Spinal cord (tissue), 9 donors: ENCODE measurements at regions not wholly inside any gene's neighbourhood (a gene's known extent, or its start where the extent isn't known, plus 50 kb on each side); places are given as distances from the start of the nearest gene placed in this dataset.
"Not testable (repeated sequence)": the region's sequence is repeated elsewhere in the genome, so short reads cannot be mapped to it uniquely, and the experiment has no call there.

ENCODE experiments used
- DNase-seq, 6 donors: peaks; one replicate each; pipeline versions ENCODE4 v3.0.0 to v3.0.0-alpha.2; 2013 to 2015; ENCODE audit warnings: low spot score in 6 of 6, low read depth in 4 of 6
- H3K27ac ChIP-seq: one replicate; pipeline ENCODE4 v1.5.1; 2013; ENCODE audit warnings: low read depth, low read length, control low read depth
- H3K27me3 ChIP-seq: one replicate; pipeline ENCODE4 v1.6.1; 2013; ENCODE audit warnings: low read length; ENCODE audit not compliant: control insufficient read depth, insufficient read depth
- H3K36me3 ChIP-seq: one replicate; pipeline ENCODE4 v1.6.1; 2013; ENCODE audit warnings: low read length; ENCODE audit not compliant: control insufficient read depth, insufficient read depth
- H3K4me1 ChIP-seq: one replicate; pipeline ENCODE4 v1.6.1; 2013; ENCODE audit warnings: low read length; ENCODE audit not compliant: control insufficient read depth, insufficient read depth
- H3K4me3 ChIP-seq: one replicate; pipeline ENCODE4 v1.5.1; 2013; ENCODE audit warnings: low read depth, low read length, control low read depth
- H3K9me3 ChIP-seq: one replicate; pipeline ENCODE4 v1.6.1; 2013; ENCODE audit warnings: low read length; ENCODE audit not compliant: control insufficient read depth, insufficient read depth
- WGBS: methylation state at CpG from one replicate; pipeline ENCODE4 v1.1.5; 2013; ENCODE audit warnings: missing lambda C conversion rate; ENCODE audit not compliant: insufficient coverage; 5-methylcytosine and 5-hydroxymethylcytosine counted together
- donor health status: healthy.

DNA sequence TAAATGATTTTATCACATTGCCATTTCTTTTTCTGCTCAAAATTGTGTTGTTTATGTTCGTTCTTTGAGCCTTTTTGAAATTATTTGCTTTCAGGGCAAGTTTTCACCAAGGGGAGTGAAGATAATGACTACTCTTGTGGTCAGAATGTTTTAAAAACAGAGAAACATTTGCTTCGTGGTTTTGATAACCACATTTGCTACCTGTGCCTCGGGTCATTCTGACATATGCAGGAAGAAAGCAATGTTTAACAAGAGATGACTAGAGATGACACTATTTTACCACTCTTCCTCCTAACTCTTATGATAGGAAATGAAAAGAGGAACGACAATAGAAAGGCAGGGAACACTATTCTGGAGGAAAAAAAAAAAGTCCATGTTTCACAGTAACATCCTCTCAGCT lies 1496.5 kb upstream of the GOT2 start:
- H3K36me3 ChIP-seq = no peaks in the 10 kb centered on the region
- no peaks in the 10 kb centered on the region for H3K4me1 ChIP-seq
- H3K9me3 ChIP-seq = no peaks in the 10 kb centered on the region
- H3K27me3 ChIP-seq = no peaks in the 10 kb centered on the region
- DNase-seq = no peak
- no CpG with 5 or more reads among the region's 4 CpGs for WGBS
- H3K27ac ChIP-seq = no peak overlapping the region
- H3K4me3 ChIP-seq = no peak overlapping the region

DNA sequence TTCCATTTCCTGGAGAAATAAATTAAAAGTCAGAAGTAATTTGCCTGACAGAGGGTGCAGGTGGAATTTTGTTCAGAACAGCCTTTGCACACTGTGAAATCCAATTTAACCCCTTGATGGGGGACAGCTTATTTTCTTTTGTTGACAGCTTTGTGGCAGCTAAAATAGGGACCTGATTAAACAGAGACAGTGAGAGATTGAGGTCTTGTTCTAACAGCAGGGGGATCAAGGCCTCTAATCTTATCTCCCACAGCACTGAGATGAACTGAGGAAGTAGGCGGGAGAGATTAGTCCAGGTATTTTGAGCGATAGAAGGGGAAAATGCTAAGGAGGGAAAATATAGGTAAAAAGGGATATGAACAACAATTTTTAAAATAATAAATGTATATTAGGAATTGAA lies 1491.4 kb upstream of the GOT2 start:
- DNase-seq = no peak
- H3K36me3 ChIP-seq = no peaks in the 10 kb centered on the region
- H3K4me3 ChIP-seq = no peak overlapping the region
- H3K4me1 ChIP-seq = no peaks in the 10 kb centered on the region
- no peak overlapping the region for H3K27ac ChIP-seq
- no peaks in the 10 kb centered on the region for H3K27me3 ChIP-seq
- WGBS = no CpG with 5 or more reads among the region's 2 CpGs
- H3K9me3 ChIP-seq = peaks cover under 1% of the 10 kb centered on the region

DNA sequence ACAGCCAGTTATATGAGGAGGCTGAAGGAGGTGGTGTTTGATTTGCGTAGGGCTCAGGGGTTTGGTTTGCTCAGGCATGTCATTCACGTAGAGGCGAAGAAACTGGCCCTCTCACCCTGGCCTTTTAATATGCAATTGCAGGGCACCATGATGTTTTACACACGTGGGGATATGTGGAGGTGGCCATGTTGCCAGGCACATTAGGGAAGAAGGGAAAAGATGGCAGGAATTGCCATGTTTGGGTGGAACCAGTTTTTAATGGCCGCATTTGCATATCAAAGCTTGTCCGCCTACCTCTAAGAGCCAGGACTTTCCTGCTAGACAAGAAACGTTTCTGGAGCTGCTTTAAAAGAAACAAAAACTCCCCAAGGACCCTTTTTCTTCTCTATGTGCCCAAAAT lies 1483.7 kb upstream of the GOT2 start:
- Histone ChIP-seq H3K27me3 (no peaks in the 10 kb centered on the region), H3K4me1 (no peaks in the 10 kb centered on the region), H3K36me3 (no peaks in the 10 kb centered on the region), H3K27ac (no peak overlapping the region), H3K4me3 (no peak overlapping the region), H3K9me3 (peaks cover 2% of the 10 kb centered on the region)
- 68% methylated on average over 6 of the region's 7 CpGs for WGBS
- no peak for DNase-seq

DNA sequence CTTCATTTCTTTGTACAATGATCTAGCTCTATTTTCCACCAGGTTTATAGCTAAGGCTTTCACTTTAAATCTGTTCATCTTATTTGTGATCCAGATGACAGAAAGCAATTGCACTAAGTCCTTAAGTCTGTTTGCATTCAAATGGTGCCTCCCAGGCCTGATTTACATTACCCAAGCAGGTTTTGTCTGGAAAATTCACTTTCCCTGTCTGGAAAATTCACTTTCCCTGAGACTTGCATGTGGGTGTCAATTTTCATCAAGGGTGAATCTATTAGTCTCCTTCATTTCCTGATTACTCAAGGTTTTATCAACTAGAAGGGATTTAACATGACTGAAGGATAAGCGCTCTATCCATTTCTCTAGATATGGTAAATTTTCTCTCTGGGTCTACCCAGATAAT lies 1480.2 kb upstream of the GOT2 start:
- no CpG with 5 or more reads among the region's 1 CpG for WGBS
- Histone ChIP-seq H3K9me3 (no peaks in the 10 kb centered on the region), H3K27ac (no peak overlapping the region), H3K36me3 (no peaks in the 10 kb centered on the region), H3K27me3 (no peaks in the 10 kb centered on the region), H3K4me3 (no peak overlapping the region), H3K4me1 (no peaks in the 10 kb centered on the region)
- DNase-seq = peak in 1 of 6 donors; percentile 17

DNA sequence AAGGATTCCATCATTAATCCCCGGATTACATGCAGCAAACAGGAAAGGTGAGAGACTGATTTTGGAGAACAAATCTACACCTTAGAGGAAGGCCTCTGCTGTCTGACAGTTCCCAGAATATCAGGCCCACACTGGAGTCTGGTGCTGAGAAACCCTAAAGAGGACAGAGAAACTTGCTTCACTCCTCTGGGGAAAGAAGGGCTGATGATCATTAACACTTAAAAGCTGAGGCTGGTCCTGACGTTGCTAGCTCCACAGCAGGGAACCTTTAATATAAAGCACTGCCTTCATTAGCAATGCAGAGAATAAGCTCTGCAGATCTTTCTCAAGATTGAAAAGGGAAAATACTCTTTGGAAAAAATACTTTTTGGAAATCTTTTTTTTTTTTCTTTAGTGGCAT lies 1472.4 kb upstream of the GOT2 start:
- no CpG with 5 or more reads among the region's 2 CpGs for WGBS
- DNase-seq = peak in 2 of 6 donors; percentile 17 to 65

DNA sequence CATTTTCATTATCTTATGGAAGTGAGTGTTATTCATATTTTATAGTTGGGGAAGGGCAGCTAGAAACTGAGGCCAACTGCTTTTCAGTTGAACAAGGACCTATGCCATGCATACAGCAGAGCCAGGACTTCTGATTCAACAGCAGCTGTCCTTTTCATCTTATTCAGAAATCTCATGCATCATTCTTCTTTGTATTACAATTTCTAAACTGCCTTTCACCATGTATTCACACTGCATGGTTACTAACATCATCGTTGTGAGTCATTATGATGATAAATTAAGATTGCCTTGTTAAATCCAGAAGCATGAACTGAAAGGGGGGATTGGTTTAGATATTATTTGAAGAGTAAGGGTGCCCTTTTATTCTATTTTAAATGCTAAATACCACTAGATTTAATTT lies 1470.1 kb upstream of the GOT2 start:
- Histone ChIP-seq H3K36me3 (no peaks in the 10 kb centered on the region), H3K4me3 (no peak overlapping the region), H3K4me1 (no peaks in the 10 kb centered on the region), H3K27me3 (no peaks in the 10 kb centered on the region), H3K9me3 (no peaks in the 10 kb centered on the region), H3K27ac (no peak overlapping the region)
- DNase-seq = peak in 2 of 6 donors; percentile 20 to 25
- WGBS = no CpG with 5 or more reads among the region's 1 CpG

More for the DNA sequence above, 1472.4 kb upstream of the GOT2 start:
- Histone ChIP-seq H3K4me1 (no peaks in the 10 kb centered on the region), H3K9me3 (no peaks in the 10 kb centered on the region), H3K36me3 (no peaks in the 10 kb centered on the region), H3K4me3 (no peak overlapping the region), H3K27ac (no peak overlapping the region), H3K27me3 (no peaks in the 10 kb centered on the region)

DNA sequence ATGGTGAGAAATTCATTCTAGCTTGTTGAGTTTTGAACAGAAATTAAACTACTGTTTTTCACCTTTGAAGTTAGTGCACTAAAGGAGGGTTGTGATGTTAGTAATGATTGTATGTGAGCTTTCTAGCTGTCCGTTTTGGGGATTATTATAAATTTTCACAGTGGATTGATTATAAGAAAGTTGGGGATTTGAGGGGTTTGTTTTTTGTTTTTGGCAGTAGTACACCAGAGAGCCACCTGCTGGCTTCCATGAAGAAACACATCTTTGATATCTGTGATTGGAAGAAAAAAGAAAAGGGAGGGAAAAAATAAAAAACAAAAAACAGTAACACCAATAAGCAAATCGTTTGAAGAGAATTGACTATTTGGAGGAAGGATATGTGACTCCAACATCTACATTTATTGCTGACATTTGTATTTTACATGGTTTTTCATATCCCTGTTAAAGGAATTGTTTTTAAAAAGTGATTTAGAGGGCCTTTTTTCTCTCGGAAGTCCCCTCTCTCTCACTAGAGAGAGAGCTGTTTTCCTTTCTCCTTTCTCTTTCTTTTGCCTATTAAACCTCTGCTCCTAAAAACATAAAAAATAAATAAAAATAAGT lies 1469.5 kb upstream of the GOT2 start:
- H3K36me3 ChIP-seq = no peaks in the 10 kb centered on the region
- no peaks in the 10 kb centered on the region for H3K9me3 ChIP-seq
- no peak overlapping the region for H3K27ac ChIP-seq
- 33% methylated on average over 1 of the region's 3 CpGs for WGBS
- peak in 4 of 6 donors; percentile 17 to 81 (median 38) for DNase-seq
- H3K4me3 ChIP-seq = no peak overlapping the region
- no peaks in the 10 kb centered on the region for H3K4me1 ChIP-seq
- no peaks in the 10 kb centered on the region for H3K27me3 ChIP-seq

DNA sequence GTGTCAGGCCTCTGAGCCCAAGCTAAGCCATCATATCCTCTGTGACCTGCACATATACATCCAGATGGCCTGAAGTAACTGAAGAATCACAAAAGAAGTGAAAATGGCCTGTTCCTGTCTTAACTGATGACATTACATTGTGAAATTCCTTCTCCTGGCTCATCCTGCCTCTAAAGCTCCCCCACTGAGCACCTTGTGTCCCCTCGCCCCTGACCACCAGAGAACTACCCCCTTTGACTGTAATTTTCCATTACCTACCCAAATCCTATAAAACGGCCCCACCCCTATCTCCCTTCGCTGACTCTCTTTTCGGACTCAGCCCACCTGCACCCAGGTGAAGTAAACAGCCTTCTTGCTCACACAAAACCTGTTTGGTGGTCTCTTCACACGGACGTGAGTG lies 1466.6 kb upstream of the GOT2 start:
- H3K4me1 ChIP-seq, H3K9me3 ChIP-seq, DNase-seq, H3K27me3 ChIP-seq, H3K36me3 ChIP-seq, H3K27ac ChIP-seq, H3K4me3 ChIP-seq: not testable (repeated sequence)
- WGBS = 80% methylated on average over 5 of the region's 6 CpGs

DNA sequence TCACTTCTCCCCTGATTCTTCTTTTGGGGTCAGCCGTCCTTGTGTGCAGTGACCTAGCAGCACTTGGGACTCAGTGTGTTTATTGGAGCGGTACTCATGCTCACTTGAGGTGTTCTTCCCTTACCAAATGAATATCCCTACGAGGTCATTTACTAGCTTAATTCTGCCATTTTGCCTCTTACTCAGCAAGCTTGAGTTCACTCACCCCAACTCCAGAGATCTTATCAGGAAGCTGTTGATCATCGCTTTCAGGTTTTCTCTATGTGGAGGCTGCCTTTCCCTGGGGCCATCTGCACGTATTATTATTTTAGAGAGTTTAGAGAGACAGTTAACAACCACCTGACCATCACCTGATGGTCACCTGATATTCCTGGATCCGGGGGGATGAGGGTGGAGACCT lies 1466.0 kb upstream of the GOT2 start:
- DNase-seq = no peak
- Histone ChIP-seq H3K9me3 (no peaks in the 10 kb centered on the region), H3K4me1 (no peaks in the 10 kb centered on the region), H3K4me3 (no peak overlapping the region), H3K27ac (no peak overlapping the region), H3K27me3 (no peaks in the 10 kb centered on the region), H3K36me3 (no peaks in the 10 kb centered on the region)
- WGBS = 94% methylated on average over 4 of the region's 6 CpGs

DNA sequence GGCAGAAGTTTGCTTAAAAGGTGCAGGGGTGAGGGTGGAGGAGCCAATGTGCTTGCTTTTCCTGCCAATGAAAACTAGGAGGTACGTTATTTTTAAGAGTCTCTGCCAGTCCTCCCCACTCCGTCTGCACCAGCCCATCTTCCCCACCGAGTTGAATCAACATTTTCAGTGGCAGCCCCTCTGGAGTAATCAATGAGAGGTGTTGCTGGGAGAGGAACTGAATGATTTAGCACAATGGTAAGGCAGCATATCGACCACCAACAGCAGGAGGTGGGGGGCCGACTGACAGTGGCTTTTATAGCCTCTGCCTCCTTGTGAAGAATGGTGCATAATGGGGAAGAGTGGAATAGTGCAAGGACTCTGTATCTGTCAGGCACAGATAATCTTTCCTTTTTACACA lies 1465.0 kb upstream of the GOT2 start:
- DNase-seq = peak in 1 of 6 donors; percentile 27
- H3K9me3 ChIP-seq = no peaks in the 10 kb centered on the region
- H3K36me3 ChIP-seq = no peaks in the 10 kb centered on the region
- no peaks in the 10 kb centered on the region for H3K4me1 ChIP-seq
- no peaks in the 10 kb centered on the region for H3K27me3 ChIP-seq
- WGBS = 0% methylated on average over 2 of the region's 5 CpGs
- H3K4me3 ChIP-seq = no peak overlapping the region
- H3K27ac ChIP-seq = no peak overlapping the region
